HG03139 (cell line): ENCODE measurements at regions not wholly inside any gene's neighbourhood (a gene's known extent, or its start where the extent isn't known, plus 50 kb on each side); places are given as distances from the start of the nearest gene placed in this dataset.
A peak's percentile ranks its signal among the peaks of the same experiment; 100 is the strongest.

Experiments
- ATAC-seq: cut with Tn5 transposase; IDR thresholded peaks from one replicate; pipeline ENCODE4 v1.9.1; 2021; ENCODE audit not compliant: unreplicated experiment

- ATAC-seq = no peak
Observed at GRCh38 chr3:177753451-177754155, 556.3 kb upstream of the TBL1XR1 start.

DNA sequence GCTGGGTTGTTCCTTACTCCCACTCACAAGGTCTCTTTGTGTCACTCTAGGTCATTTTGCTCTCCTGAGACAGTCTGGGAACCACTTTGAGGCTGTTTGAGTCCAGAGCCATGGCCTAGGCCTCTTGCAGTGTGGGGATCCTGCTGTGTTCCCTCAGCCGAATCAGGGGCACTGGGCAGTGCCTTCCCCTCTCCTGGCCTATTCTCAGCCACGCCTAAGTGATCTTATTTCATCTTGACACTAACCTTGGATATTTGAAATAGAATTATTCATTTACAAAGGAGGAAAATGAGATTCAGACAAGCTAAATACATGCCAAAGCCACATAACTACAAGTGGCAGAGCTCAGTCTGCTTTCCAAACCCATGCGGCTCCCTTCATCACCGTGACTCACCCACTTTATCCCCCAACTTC is 557.2 kb upstream of the TBL1XR1 start:
- ATAC-seq = no peak

- ATAC-seq = no peak
Observed at GRCh38 chr3:177758126-177758525, 560.8 kb upstream of the TBL1XR1 start.

GRCh38 chr3:177760803-177761202 is 563.5 kb upstream of the TBL1XR1 start:
- no peak for ATAC-seq

GRCh38 chr3:177764377-177764912 is 567.2 kb upstream of the TBL1XR1 start:
- no peak for ATAC-seq

GRCh38 chr3:177764933-177765332 is 567.7 kb upstream of the TBL1XR1 start:
- ATAC-seq = no peak

- ATAC-seq = no peak
Observed at GRCh38 chr3:177770383-177771230, 573.3 kb upstream of the TBL1XR1 start.

DNA sequence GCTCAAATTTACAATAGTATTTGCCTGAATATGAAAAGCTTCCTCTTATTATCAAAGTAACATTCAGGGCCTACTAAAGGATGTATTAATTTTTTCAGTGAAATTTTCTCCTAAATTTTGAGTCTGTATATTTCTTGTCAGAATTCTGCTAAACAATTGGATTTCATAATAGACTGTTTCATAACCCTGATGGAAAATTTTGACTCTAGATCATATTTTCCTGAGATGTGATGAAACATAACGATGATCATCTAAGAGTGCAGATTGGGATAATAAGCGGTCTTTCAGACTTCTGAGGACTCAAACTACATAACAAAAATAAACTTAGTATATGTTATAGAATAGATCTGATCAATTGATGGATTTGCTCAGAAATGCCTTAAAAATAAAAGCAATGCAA is 574.5 kb upstream of the TBL1XR1 start:
- ATAC-seq = no peak

- ATAC-seq = no peak
Observed at GRCh38 chr3:177772908-177773557, 575.8 kb upstream of the TBL1XR1 start.

DNA sequence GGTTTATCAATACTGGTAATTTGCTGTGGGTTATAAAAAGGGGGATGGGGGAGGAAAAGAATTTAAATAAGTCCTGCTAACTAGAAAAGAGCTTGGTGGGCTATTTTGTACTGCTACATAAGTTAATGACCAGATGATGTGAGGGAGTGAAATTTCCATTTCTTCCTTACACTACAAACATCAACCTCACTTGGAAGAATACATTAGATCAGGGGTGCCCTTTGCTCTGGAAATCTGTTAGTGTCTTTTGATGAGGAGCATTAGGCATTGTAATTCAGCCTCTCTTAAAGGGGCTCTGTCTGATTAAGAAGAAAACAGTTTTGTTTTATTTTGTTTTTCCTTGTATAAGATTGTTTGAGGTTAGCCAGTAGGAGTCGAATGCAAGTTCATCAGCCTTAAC is 576.4 kb upstream of the TBL1XR1 start:
- no peak for ATAC-seq

DNA sequence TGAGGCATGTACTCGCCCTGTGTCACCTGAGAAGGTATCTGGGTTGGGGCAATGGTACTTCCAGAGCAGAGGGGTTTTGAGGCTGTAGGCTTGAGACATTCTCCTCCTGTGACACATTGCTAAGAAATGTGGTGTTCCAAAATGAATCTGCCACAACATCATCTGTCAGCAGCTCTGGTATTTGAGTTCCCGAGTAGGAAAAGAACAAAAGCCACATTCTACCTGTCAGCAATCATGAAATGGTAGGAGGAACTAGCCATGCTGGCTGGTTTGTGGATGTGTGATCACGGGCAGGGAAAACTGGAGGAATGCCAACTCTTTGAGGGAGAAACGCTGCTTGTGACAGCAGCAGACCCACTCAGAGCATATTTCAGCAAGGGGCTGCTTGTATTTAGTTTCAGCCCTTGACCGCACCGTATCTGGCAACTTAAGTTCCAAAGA is 579.4 kb upstream of the TBL1XR1 start:
- no peak for ATAC-seq

DNA sequence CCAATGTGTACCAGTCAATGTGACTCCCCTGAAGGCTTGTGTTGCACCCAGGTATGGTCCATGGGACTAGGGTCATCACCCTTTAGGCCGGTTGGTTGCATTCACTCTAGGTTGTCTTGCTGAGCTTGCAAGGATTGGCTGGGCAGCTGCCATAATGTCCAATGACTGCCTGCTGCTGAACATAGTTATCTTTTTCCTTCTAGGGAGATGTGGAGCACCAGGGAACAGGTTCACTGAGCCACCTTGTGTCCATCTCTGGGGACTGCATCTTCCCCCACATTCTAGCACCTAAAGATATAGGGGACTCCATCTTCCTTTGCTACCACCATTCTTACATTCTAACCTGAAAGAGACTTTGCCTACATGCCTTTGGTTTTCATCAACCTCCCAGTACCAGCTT is 580.4 kb upstream of the TBL1XR1 start:
- ATAC-seq = peak; percentile 95

- ATAC-seq = no peak
Observed at GRCh38 chr3:177778633-177779032, 581.4 kb upstream of the TBL1XR1 start.

- no peak for ATAC-seq
Observed at GRCh38 chr3:177781686-177782161, 584.4 kb upstream of the TBL1XR1 start.

- no peak for ATAC-seq
Observed at GRCh38 chr3:177783338-177783737, 586.1 kb upstream of the TBL1XR1 start.

DNA sequence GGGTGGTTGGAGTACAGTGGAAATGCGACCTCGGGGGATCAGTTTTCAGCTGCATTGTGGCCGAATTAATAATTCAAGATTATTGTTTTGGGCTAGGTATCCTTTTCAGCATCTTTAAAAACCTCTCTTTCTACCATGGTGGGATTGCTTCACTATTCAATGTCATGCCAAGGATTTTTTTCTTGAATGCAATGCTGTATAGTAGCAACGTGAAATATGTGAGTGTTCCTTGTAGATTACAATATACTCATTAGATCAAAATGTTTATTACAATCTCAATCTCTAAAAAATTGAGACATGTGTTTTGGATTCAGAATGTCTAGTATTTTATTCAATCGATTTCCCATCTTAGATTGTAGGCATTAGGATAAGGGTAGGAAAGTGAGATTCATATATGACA is 586.5 kb upstream of the TBL1XR1 start:
- ATAC-seq = no peak

DNA sequence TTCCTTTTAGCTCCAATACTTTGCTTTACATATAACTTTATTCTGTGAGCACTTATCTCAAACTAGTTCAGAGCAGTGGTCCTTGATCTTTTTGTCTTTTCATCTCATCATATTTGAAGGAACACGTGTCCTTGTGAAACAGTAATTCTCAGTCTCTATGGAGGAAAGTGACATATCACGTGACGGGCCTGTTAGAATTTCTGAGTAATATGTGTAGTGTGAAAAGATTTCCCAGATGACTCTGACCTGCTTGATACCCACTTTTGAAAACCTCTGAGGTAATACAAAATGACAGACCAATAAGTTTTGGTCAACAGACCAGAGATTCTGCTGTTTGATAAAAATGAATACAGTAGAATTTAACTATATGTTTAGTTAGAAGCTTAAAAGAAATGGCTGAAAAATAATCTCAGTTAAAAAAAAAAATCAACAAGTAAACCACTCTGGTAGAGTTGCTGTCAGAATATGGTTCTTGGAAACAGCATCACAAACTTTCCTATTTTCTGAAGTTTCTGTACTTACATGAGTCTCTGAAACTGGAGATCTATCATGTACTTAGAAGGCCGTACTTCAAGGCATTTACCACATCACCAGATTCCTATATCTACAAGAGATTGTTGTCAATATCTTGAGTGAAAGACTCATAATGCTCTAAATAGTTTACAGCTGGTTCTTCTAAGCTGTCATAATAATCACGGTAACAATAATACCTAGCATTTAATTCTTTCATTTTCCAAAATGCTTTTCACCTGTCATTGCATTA is 590.2 kb upstream of the TBL1XR1 start:
- no peak for ATAC-seq

DNA sequence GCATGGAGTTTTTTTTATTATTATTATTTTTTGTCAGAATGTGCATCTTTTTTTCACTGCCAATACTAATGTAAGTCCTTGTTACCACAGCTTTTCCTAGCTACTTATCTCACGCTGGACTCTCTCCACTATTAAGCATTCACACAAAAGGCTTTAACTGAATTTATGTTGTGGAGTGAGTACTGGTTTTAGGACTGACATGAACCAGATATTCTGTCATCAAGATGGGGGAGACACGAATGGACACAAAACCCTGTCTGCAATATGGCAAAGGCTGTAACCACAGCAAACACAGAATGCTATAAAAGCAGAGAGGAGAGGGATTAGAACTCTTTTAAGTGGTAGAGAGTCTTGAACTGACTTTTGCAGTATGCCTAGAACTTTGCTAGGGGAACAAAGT is 592.2 kb upstream of the TBL1XR1 start:
- ATAC-seq = no peak

GRCh38 chr3:177792311-177793030 is 595.2 kb upstream of the TBL1XR1 start:
- ATAC-seq = no peak

GRCh38 chr3:177793451-177793850 is 596.2 kb upstream of the TBL1XR1 start:
- ATAC-seq = no peak
